LNCaP clone FGC (cell line): ENCODE measurements at regions not wholly inside any gene's neighbourhood (a gene's known extent, or its start where the extent isn't known, plus 50 kb on each side); places are given as distances from the start of the nearest gene placed in this dataset.

Experiments
- DNase-seq: peaks from one replicate; pipeline ENCODE4 v3.0.0-alpha.2; 2011; ENCODE audit warnings: low read depth
- H3K4me3 ChIP-seq: 2 replicates; pipeline ENCODE4 v1.5.1; 2011; ENCODE audit warnings: mild to moderate bottlenecking, low read depth, low read length, control low read depth
- CTCF ChIP-seq: IDR thresholded peaks from 2 replicates; pipeline ENCODE4 v1.5.1; 2012; ENCODE audit warnings: mild to moderate bottlenecking; ENCODE audit not compliant: control insufficient read depth, insufficient read depth; ENCODE audit errors: extremely low read depth

- no peak for TF ChIP-seq CTCF
These were observed 379.5 kb upstream of the USP24 start for GRCh38 chr1:55594701-55595100.

GRCh38 chr1:55593298-55593697, 378.1 kb upstream of the USP24 start:
- no peak for TF ChIP-seq CTCF
- DNase-seq: no peak
- no peak overlapping the region for H3K4me3 ChIP-seq

More at GRCh38 chr1:55594701-55595100, 379.5 kb upstream of the USP24 start:
- no peak overlapping the region for H3K4me3 ChIP-seq
- no peak for DNase-seq

GRCh38 chr1:55592122-55592521, 377.0 kb upstream of the USP24 start:
- DNase-seq: no peak
- no peak for TF ChIP-seq CTCF

GRCh38 chr1:55589671-55590297, 374.6 kb upstream of the USP24 start:
- no peak for DNase-seq
- H3K4me3 ChIP-seq: no peak overlapping the region

More at GRCh38 chr1:55592122-55592521, 377.0 kb upstream of the USP24 start:
- no peak overlapping the region for H3K4me3 ChIP-seq

GRCh38 chr1:55588309-55588708, 373.1 kb upstream of the USP24 start:
- no peak for DNase-seq
- no peak for TF ChIP-seq CTCF
- H3K4me3 ChIP-seq: no peak overlapping the region

More at GRCh38 chr1:55589671-55590297, 374.6 kb upstream of the USP24 start:
- TF ChIP-seq CTCF: no peak

GRCh38 chr1:55586771-55587170, 371.6 kb upstream of the USP24 start:
- no peak for TF ChIP-seq CTCF
- no peak for DNase-seq
- no peak overlapping the region for H3K4me3 ChIP-seq

- no peak overlapping the region for H3K4me3 ChIP-seq
- TF ChIP-seq CTCF: no peak
- no peak for DNase-seq
These were observed 370.2 kb upstream of the USP24 start for GRCh38 chr1:55585402-55585792.
